ENCODE measurements at regions not wholly inside any gene's neighbourhood (a gene's known extent, or its start where the extent isn't known, plus 50 kb on each side); places are given as distances from the start of the nearest gene placed in this dataset.
"Not testable (repeated sequence)": the region's sequence is repeated elsewhere in the genome, so short reads cannot be mapped to it uniquely, and the experiment has no call there.

GRCh38 chr12:131577766-131578165 is 133.1 kb upstream of the SFSWAP start:
- no peak for DNase-seq
- in situ Hi-C loops (cut with MboI; ENCODE audit: low pct_unique_long_range_greater_than_20kb, low sequenced_read_pairs): no loop called here

- in situ Hi-C loops (cut with MboI; ENCODE audit: low pct_unique_long_range_greater_than_20kb, low sequenced_read_pairs): no loop called here
- DNase-seq: no peak
Measured at GRCh38 chr12:131578828-131579470, 131.9 kb upstream of the SFSWAP start.

GRCh38 chr12:131583090-131583712 is 127.7 kb upstream of the SFSWAP start:
- peak; percentile 19 for DNase-seq
- in situ Hi-C loops (cut with MboI; ENCODE audit: low pct_unique_long_range_greater_than_20kb, low sequenced_read_pairs): no loop called here

DNA sequence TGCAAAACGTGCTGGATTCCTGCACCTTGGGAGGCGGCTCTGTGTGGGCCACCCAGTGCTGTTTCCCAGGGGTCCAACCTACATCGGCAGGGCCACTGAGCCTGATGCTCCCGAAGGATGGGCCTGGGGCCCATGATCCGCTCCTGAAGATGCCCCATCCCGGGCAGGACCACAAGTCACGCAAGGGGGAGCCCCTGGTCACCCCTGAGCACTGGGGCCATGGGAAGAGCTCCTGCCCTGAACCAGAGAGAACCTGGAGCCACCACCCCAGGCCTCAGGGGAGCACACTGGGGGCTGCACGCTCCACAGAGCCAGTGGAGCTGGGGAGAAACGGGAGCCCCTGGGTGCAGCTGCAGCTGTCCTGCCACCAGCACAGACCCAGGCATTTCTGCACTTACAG is 124.6 kb upstream of the SFSWAP start:
- in situ Hi-C loops (cut with MboI; ENCODE audit: low pct_unique_long_range_greater_than_20kb, low sequenced_read_pairs): no loop called here
- no peak for DNase-seq

GRCh38 chr12:131586761-131587160 is 124.1 kb upstream of the SFSWAP start:
- in situ Hi-C loops (cut with MboI; ENCODE audit: low pct_unique_long_range_greater_than_20kb, low sequenced_read_pairs): no loop called here
- DNase-seq: no peak

GRCh38 chr12:131587565-131587964 is 123.3 kb upstream of the SFSWAP start:
- DNase-seq: no peak
- in situ Hi-C loops (cut with MboI; ENCODE audit: low pct_unique_long_range_greater_than_20kb, low sequenced_read_pairs): no loop called here

DNA sequence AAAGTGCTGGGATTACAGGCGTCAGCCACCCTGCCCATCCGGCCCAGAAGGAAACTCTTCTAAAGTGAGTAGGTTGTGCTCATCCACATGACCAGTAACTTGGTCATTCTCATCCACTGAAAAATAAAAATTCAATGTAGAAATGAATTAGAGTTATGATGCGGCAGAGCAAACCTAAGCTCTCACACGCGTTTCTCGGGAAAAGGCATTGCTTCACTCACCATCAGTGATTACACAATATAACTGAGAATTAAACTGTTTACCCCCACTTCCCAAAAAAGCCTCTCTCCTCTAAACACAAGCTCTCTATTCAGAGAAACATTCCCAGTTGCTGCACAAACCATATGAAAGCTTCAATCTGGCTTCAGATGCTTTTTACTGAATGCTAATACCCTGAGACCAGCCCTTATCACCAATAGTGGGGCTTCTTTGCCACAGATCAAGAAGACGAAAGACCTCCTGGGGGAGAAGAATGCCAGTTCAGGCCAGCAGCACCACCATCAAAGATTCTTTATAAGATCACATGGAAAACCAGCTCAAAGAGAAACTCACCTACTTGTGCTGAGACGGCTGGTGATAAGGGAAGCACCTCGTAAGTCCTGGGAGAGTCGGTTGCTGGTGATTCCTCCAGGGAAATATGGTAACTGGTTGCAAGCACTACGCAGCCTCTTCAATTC is 121.5 kb upstream of the SFSWAP start:
- in situ Hi-C loops (cut with MboI; ENCODE audit: low pct_unique_long_range_greater_than_20kb, low sequenced_read_pairs): no loop called here
- no peak for DNase-seq

GRCh38 chr12:131589966-131590365 is 120.9 kb upstream of the SFSWAP start:
- DNase-seq: no peak
- in situ Hi-C loops (cut with MboI; ENCODE audit: low pct_unique_long_range_greater_than_20kb, low sequenced_read_pairs): no loop called here

- DNase-seq: no peak
- in situ Hi-C loops (cut with MboI; ENCODE audit: low pct_unique_long_range_greater_than_20kb, low sequenced_read_pairs): no loop called here
Measured at GRCh38 chr12:131591136-131591535, 119.8 kb upstream of the SFSWAP start.

DNA sequence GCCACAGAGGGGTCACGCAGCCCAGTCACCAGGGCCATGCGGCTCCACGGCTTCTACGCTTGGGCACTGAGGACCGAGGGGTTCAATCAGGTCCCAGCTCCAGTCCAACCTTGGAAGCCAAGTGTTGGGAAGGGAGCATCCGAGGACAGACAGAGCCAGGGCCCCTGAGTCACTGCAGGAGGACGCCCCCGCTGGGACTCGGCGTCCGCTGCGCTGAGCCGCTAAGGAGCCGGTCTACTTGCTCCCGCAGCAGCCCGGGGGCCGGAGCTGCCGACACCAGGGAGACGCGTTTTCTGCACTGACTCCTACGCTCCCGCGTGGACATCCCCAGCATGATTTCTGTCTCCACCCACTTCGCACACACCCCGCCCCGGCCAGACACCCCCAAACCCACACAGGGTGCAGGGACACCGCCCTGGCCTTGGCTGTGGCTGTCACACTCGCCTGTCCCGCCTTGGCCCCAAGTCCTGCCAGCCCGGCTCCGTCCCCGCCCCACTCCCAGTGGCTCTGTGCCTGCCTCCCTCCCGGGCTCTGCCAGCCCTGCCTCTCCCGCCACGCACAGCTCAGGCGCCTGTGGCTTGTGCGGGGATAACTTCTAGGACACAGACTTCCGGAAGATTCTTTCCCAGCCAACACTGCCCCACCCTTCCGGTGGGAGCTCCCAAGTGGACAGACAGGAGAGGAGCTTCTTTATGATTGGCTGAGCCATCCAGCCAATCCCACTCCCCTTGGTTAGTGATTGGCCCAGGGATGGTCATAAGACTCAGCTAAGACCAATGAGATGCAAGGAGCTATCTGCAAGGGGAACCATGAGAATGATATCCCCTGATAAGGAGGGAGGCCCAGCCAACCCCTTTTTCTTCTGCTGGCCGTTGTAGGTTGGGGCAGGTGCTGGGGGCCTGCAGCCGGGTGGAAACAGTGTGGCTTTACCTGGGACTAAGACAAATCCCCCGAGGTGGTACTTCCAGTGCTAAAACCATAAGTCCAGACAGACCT is 118.9 kb upstream of the SFSWAP start:
- no peak for DNase-seq
- in situ Hi-C loops (cut with MboI; ENCODE audit: low pct_unique_long_range_greater_than_20kb, low sequenced_read_pairs): no loop called here

DNA sequence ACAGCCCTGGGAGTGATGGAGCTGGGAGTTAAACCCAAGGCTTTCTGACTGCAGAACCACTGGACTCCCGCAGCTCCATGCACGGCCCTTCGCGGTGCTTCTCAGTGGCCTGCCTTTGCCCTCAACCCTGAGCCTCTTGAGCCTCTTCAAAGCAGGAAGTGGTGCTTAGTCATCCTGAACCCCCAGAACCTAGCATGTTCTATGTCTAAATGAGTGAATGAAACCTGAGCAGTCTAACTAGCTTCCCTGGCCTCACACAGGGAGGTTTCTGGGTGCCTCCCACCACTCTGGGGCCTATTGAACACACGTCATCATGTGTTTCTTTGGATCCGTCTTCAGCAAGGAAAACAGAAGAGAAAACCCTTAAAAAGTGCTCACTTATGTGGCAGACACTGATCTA is 117.9 kb upstream of the SFSWAP start:
- in situ Hi-C loops (cut with MboI; ENCODE audit: low pct_unique_long_range_greater_than_20kb, low sequenced_read_pairs): no loop called here
- DNase-seq: no peak

DNA sequence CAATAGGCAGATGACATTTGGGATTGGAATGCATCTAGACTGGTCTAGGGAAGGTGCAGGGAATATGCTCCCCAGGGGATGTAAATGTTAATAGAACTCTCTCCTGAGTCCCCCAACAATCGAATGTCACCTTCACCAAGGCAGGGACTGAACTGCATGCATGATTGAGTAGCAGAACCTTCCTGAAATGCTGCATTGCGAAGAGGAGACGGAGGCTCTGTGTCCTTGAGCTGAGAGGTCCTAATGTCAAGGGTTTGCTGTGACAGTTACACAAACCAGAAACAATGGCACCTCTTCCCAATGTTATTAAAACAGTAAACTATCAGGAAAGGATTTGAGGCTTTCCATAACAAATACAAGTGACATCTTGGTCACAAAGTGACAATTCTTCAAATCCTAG is 117.5 kb upstream of the SFSWAP start:
- no peak for DNase-seq

DNA sequence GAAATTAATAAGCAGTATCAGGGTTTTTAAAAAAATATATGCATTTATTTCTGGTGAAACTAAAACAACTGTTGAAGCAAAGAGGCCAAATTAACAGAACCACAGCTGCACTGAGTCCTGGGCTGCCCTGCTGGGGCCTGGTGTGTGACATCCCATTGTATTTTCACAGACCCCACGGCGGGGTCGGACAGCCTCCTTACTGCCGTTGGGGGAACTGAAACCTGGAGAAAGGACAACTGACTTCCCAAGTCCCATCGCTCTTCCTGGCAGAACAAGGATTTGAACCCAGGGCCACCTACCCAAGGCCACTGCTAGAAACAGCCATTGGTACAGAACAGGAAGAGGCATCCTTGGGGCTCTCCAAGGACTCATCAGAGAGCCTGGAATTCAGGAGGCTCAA is 114.8 kb upstream of the SFSWAP start:
- no peak for DNase-seq
- in situ Hi-C loops (cut with MboI; ENCODE audit: low pct_unique_long_range_greater_than_20kb, low sequenced_read_pairs): no loop called here

More for the DNA sequence above, 117.5 kb upstream of the SFSWAP start:
- in situ Hi-C loops (cut with MboI; ENCODE audit: low pct_unique_long_range_greater_than_20kb, low sequenced_read_pairs): no loop called here

DNA sequence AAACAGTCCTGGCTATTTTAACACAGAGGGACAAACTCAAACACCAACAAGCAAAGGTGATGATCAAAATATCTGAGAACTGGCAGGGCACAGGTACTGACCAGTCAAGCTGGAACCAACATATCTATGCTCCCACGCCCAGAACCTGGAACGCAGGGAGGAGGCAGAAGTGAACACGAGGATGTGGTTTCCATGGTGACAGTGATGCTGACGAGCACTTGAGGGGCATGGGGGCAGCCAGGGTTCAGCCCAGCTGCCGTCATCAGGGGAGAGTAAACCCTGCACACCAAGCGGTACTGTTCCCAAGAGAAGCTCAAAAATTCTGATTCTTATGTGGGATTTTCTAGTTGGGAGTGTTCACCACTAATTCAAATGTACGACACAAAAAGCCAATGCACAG is 113.6 kb upstream of the SFSWAP start:
- DNase-seq: no peak
- in situ Hi-C loops (cut with MboI; ENCODE audit: low pct_unique_long_range_greater_than_20kb, low sequenced_read_pairs): no loop called here

- in situ Hi-C loops (cut with MboI; ENCODE audit: low pct_unique_long_range_greater_than_20kb, low sequenced_read_pairs): no loop called here
- DNase-seq: no peak
Measured at GRCh38 chr12:131598717-131599116, 112.2 kb upstream of the SFSWAP start.

- in situ Hi-C loops (cut with MboI; ENCODE audit: low pct_unique_long_range_greater_than_20kb, low sequenced_read_pairs): no loop called here
- no peak for DNase-seq
Measured at GRCh38 chr12:131599190-131600159, 111.4 kb upstream of the SFSWAP start.

DNA sequence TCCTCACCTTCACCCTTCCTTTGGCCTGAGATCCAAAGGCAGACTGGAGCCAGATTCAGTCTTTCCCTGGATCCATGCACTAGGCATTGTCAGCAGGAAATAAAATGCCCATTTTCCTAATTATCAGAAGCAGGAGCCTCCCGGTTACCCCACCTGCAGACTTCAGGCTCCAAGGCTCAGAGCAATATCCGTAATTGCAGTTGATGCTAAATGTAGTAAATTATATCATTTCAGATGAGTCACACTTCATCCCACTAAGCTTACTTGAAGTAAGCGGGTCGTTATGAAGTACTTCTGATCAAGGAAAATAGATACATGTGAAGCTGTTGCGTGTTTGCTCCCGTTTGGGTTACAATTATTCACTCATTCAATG is 110.7 kb upstream of the SFSWAP start:
- in situ Hi-C loops (cut with MboI; ENCODE audit: low pct_unique_long_range_greater_than_20kb, low sequenced_read_pairs): no loop called here
- DNase-seq: no peak

DNA sequence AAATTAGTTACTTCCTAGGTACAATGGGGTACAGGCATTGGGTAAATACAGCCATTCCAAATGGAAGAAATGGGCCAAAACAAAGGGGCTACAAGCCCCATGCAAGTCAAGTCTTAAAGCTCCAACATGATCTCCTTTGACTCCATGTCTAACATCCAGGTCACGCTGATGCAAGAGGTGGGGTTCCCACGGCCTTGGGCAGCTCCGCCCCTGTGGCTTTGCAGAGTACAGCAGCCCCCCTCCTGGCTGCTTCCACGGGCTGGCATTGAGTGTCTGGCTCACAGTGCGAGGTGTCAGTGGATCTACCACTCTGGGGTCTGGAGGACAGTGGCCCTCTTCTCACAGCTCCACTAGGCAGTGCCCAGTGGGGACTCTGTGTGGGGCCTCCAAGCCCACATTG is 109.4 kb upstream of the SFSWAP start:
- DNase-seq; in situ Hi-C loops (cut with MboI; ENCODE audit: low pct_unique_long_range_greater_than_20kb, low sequenced_read_pairs): not testable (repeated sequence)

All from KBM-7 (cell line).